ENCODE measurements at regions not wholly inside any gene's neighbourhood (a gene's known extent, or its start where the extent isn't known, plus 50 kb on each side); places are given as distances from the start of the nearest gene placed in this dataset.

DNA sequence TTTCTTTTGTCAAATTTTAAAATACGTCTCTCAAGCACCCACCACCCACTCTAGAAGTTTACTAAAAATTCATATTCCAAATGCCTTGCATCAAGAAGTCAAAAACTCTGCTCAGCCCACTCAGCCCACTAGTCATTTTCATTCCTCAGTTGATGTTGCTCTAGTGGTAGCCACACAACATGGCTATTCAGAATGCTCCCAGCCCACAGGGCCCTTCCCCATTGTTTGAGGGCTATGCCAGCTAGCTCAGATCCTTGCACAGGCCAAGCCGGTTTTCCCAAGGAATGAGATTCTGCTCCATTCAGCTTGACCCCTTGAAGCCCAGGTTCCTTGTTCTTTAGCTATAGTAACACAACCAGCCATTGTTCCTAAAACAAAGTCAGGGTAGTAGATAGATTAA is 297.5 kb upstream of the RASGEF1B start:
- in situ Hi-C loops (cut with HindIII; ENCODE audit: low pct_unique_long_range_greater_than_20kb, low sequenced_read_pairs) (no loop called here), intact Hi-C loops (cut with micrococcal nuclease; ENCODE audit: unreplicated experiment) (no loop called here)
- TF ChIP-seq POLR2AphosphoS5 (IDR thresholded peaks at IDR 0.05; ENCODE audit: low read depth, low read length) (no peak), TCF7L2 (IDR thresholded peaks at IDR 0.05; ENCODE audit: low read depth, low read length) (no peak), SIN3A (IDR thresholded peaks at IDR 0.05; ENCODE audit: borderline replicate concordance, insufficient read depth, low read depth, low read length) (no peak)
- TF ChIP-seq, protein P1, sequence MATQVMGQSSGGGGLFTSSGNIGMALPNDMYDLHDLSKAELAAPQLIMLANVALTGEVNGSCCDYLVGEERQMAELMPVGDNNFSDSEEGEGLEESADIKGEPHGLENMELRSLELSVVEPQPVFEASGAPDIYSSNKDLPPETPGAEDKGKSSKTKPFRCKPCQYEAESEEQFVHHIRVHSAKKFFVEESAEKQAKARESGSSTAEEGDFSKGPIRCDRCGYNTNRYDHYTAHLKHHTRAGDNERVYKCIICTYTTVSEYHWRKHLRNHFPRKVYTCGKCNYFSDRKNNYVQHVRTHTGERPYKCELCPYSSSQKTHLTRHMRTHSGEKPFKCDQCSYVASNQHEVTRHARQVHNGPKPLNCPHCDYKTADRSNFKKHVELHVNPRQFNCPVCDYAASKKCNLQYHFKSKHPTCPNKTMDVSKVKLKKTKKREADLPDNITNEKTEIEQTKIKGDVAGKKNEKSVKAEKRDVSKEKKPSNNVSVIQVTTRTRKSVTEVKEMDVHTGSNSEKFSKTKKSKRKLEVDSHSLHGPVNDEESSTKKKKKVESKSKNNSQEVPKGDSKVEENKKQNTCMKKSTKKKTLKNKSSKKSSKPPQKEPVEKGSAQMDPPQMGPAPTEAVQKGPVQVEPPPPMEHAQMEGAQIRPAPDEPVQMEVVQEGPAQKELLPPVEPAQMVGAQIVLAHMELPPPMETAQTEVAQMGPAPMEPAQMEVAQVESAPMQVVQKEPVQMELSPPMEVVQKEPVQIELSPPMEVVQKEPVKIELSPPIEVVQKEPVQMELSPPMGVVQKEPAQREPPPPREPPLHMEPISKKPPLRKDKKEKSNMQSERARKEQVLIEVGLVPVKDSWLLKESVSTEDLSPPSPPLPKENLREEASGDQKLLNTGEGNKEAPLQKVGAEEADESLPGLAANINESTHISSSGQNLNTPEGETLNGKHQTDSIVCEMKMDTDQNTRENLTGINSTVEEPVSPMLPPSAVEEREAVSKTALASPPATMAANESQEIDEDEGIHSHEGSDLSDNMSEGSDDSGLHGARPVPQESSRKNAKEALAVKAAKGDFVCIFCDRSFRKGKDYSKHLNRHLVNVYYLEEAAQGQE (IDR thresholded peaks at IDR 0.05; ENCODE audit: insufficient read depth in 1 of 2, low read depth in 2 of 2, low read length in 1 of 2): no peak
- TF ChIP-seq, protein P2, sequence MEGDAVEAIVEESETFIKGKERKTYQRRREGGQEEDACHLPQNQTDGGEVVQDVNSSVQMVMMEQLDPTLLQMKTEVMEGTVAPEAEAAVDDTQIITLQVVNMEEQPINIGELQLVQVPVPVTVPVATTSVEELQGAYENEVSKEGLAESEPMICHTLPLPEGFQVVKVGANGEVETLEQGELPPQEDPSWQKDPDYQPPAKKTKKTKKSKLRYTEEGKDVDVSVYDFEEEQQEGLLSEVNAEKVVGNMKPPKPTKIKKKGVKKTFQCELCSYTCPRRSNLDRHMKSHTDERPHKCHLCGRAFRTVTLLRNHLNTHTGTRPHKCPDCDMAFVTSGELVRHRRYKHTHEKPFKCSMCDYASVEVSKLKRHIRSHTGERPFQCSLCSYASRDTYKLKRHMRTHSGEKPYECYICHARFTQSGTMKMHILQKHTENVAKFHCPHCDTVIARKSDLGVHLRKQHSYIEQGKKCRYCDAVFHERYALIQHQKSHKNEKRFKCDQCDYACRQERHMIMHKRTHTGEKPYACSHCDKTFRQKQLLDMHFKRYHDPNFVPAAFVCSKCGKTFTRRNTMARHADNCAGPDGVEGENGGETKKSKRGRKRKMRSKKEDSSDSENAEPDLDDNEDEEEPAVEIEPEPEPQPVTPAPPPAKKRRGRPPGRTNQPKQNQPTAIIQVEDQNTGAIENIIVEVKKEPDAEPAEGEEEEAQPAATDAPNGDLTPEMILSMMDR (IDR thresholded peaks at IDR 0.05): no peak
- no peak overlapping the region for H3K27ac ChIP-seq (ENCODE audit: low read length)
- no peaks in the 10 kb centered on the region for H3K9me3 ChIP-seq (ENCODE audit: control insufficient read depth, insufficient read depth, low read depth, low read length)
- H3K27me3 ChIP-seq (ENCODE audit: control insufficient read depth, insufficient read depth, low read length): no peaks in the 10 kb centered on the region
- POLR2A ChIA-PET: no interaction called here
- CTCF ChIA-PET: no interaction called here
- H3K4me3 ChIP-seq (ENCODE audit: low read depth in 2 of 2, low read length in 2 of 2): no peak overlapping the region
- DNase-seq (ENCODE audit: low read depth, low spot score): no peak
- no peak for ATAC-seq
- no peaks in the 10 kb centered on the region for H3K36me3 ChIP-seq (ENCODE audit: control insufficient read depth, insufficient read depth, low read length)
- no TSS peak for BruUV-seq (replicated peaks)
- H3K4me1 ChIP-seq (ENCODE audit: control insufficient read depth, insufficient read depth, low read length): no peaks in the 10 kb centered on the region

DNA sequence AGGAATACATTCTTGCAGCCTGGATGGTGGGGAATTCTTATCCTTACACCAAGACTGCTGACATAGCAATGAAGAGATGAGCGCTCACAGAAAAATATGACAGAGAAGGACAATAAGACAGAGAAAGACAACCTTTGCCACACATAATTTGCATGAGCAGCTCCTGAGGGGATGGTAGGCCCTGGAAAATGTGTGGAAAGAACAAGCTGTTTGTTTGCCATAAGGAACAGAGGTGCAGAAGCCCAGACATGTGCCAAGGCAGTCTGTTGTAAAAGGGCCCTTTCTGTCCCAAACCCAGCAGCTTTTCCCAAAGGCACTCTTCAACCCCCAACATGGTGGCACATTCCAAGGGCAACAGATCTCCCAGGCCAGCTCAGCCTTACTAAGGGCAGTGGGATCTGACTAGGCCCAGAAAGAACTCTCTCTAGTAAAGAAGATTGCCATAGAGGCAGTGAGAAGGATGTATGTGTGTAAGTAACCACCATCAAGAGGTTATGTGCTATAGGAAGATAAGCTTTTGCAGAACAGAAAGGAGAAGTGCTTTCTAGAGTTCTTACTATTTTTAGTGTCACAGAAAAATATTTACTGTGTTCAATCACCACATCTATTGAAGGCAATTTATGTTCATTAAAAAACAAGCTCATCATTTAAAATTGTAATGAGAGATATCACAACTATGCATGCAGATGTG is 287.0 kb upstream of the RASGEF1B start:
- CTCF ChIA-PET: no interaction called here
- no peaks in the 10 kb centered on the region for H3K27me3 ChIP-seq (ENCODE audit: control insufficient read depth, insufficient read depth, low read length)
- in situ Hi-C loops (cut with HindIII; ENCODE audit: low pct_unique_long_range_greater_than_20kb, low sequenced_read_pairs) (no loop called here), intact Hi-C loops (cut with micrococcal nuclease; ENCODE audit: unreplicated experiment) (no loop called here)
- TF ChIP-seq TCF7L2 (IDR thresholded peaks at IDR 0.05; ENCODE audit: low read depth, low read length) (no peak), POLR2AphosphoS5 (IDR thresholded peaks at IDR 0.05; ENCODE audit: low read depth, low read length) (no peak), SIN3A (IDR thresholded peaks at IDR 0.05; ENCODE audit: borderline replicate concordance, insufficient read depth, low read depth, low read length) (no peak)
- TF ChIP-seq, protein P1 (IDR thresholded peaks at IDR 0.05; ENCODE audit: insufficient read depth in 1 of 2, low read depth in 2 of 2, low read length in 1 of 2): no peak
- TF ChIP-seq, protein P2 (IDR thresholded peaks at IDR 0.05): no peak
- H3K4me1 ChIP-seq (ENCODE audit: control insufficient read depth, insufficient read depth, low read length): no peaks in the 10 kb centered on the region
- H3K36me3 ChIP-seq (ENCODE audit: control insufficient read depth, insufficient read depth, low read length): no peaks in the 10 kb centered on the region
- no peak overlapping the region for H3K27ac ChIP-seq (ENCODE audit: low read length)
- no peak for DNase-seq (ENCODE audit: low read depth, low spot score)
- BruUV-seq (replicated peaks): no TSS peak
- H3K9me3 ChIP-seq (ENCODE audit: control insufficient read depth, insufficient read depth, low read depth, low read length): no peaks in the 10 kb centered on the region
- H3K4me3 ChIP-seq (ENCODE audit: low read depth in 2 of 2, low read length in 2 of 2): no peak overlapping the region
- no peak for ATAC-seq
- POLR2A ChIA-PET: no interaction called here

Data from Panc1 (cell line).